GM10266 (cell line): ENCODE measurements at regions not wholly inside any gene's neighbourhood (a gene's known extent, or its start where the extent isn't known, plus 50 kb on each side); places are given as distances from the start of the nearest gene placed in this dataset.

ENCODE experiments used
- DNase-seq: peaks from one replicate; pipeline ENCODE4 v3.0.0; 2012; ENCODE audit errors: extremely low spot score
- TF ChIP-seq, protein P1 (sequence below): IDR thresholded peaks from 2 replicates; pipeline ENCODE4 v1.5.1; 2012; ENCODE audit warnings: mild to moderate bottlenecking, low read depth; ENCODE audit not compliant: control insufficient read depth, insufficient read depth; ENCODE audit errors: missing control alignments

DNA sequence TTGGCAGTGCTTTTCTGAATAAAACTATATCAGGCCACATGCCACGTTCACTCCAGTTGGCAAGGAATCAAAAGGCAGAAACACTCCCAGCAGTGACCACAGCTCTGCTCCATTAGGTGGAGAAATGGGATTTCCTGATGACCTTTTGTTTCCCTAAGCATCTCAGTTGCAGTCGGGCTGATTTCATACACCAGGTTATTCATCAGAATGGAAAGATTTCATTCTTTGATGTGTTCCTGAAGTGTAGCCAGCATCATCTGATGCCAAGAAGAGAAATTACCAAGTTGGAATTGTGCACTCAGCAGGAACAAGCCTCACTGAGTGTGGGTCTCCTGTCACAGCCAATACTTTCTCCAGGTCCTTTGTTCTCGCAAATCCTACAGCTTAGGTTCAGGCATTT is 193.7 kb downstream of the SPATA18 start:
- TF ChIP-seq, protein P1, sequence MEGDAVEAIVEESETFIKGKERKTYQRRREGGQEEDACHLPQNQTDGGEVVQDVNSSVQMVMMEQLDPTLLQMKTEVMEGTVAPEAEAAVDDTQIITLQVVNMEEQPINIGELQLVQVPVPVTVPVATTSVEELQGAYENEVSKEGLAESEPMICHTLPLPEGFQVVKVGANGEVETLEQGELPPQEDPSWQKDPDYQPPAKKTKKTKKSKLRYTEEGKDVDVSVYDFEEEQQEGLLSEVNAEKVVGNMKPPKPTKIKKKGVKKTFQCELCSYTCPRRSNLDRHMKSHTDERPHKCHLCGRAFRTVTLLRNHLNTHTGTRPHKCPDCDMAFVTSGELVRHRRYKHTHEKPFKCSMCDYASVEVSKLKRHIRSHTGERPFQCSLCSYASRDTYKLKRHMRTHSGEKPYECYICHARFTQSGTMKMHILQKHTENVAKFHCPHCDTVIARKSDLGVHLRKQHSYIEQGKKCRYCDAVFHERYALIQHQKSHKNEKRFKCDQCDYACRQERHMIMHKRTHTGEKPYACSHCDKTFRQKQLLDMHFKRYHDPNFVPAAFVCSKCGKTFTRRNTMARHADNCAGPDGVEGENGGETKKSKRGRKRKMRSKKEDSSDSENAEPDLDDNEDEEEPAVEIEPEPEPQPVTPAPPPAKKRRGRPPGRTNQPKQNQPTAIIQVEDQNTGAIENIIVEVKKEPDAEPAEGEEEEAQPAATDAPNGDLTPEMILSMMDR, result no peak
- DNase-seq, result no peak

DNA sequence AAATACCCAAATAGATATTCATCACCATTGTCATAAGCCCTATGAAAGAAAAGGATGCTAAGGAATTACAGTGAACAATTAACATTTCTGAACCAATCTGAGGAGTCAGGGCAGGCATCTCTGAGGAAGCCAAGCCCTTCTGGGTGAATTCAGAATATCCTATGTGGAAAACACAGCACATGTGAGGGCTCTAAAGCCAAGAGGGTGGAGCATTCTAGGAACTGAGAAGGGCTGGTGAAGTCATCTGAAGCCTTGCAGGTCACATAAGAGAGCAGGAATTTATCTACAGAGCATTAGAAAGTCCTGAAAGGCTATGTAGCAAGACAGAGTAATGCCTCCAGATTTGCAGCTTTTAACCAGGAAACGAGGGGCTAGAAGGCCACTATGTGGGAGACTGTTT is 195.7 kb downstream of the SPATA18 start:
- TF ChIP-seq, protein P1, result no peak
- DNase-seq, result no peak

DNA sequence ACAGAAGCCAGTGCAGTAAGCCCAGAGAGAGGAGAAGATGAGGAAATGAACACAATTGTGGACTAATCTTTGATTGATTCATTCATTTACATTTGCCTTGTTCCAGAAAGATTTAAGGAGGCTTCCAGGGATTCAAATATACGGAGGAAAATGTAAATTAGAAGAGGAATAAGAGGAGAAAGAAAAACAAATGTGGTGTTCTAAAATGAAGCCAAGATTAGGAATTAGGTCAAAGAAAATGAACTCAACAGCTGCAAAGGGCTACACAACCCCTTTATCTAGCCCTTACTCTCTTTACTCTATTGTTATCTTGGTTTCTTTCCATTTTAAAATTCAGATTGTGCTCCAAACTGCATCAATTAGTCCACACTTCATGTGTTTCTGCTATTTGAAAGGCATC is 196.8 kb downstream of the SPATA18 start:
- no peak for DNase-seq
- TF ChIP-seq, protein P1, result no peak

DNA sequence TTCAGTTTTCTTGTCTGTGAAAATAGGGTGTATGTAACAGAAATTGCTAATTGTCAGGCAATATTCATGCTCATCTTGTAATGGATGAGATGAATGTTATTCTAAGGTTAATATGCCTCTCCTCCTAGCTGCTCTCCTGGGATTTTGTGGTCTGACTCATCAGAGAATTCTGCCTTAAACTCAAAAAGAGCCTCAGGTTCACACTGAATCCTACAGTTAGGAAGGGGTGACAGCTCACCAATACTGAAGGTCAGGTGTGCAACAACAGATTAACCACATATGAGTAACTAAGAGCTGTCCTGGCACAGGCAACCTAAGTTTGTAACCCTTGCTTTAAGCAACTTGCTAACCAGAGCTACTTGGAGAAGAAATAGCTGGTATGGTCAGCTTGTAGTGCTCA is 197.7 kb downstream of the SPATA18 start:
- no peak for DNase-seq

DNA sequence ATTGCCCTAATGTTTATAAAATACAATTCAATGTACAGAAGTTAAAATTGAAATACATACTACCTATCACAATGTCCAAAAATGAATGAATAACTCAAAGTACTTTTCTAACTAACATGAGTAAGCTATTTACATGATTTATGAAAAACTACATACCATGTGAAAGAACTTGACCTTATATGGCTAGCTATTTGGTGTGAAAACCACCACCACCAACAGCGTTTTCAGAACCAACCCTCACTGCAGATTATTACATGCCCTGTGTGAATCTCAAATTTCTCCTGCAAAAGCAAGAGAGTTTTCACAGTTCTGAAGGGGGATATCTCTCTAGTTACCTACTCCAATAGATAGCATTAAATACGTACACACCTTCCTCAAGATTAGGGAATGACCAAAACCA is 198.5 kb downstream of the SPATA18 start:
- no peak for DNase-seq
- TF ChIP-seq, protein P1, result no peak

More for the DNA sequence above, 197.7 kb downstream of the SPATA18 start:
- TF ChIP-seq, protein P1, result no peak

DNA sequence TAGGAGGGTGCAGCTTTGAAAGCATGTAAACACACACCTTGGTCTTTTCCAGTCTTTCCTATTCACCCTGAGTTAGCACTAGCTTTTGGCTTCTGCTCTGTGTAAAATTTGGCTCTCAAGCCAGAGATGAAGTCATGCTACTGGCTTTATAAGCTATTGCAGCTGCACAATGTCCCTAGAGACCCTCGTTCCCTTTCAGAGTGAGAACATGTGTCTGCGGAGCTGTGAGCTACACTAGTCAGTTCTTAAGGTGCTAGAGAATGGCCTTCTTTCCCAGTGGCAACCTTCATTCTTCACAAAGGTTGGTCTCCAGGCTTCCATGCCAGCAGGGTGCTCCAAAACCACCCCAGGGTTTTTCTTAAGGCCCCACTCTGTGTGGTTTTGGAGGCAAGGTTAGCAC is 199.1 kb downstream of the SPATA18 start:
- DNase-seq, result no peak
- TF ChIP-seq, protein P1, result no peak

DNA sequence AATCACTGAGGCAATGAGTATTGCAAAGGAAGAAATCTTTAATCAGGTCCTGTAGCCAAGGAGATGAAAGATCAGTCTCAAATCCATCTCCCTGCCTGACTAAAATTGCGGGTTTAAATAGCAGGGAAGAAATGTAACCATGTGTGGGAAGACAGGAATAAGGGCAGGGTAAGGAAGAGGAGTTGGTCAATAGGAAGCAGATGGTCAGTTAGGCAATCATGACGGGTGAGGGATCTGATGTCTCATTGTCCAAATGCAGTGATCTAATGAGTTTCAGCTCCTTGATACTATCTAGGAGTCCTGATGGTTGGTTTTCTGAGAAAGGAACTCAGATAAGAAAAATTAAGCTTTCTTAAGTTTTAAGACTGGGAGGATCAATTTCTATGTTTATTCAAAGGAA is 200.8 kb downstream of the SPATA18 start:
- TF ChIP-seq, protein P1, result no peak
- no peak for DNase-seq
